ENCODE measurements at regions not wholly inside any gene's neighbourhood (a gene's known extent, or its start where the extent isn't known, plus 50 kb on each side); places are given as distances from the start of the nearest gene placed in this dataset.

- TF ChIP-seq CTCF (IDR thresholded peaks at IDR 0.05) (no peak), POLR2AphosphoS5 (IDR thresholded peaks at IDR 0.05) (no peak), POLR2A (IDR thresholded peaks at IDR 0.05) (no peak)
Measured at GRCh38 chr13:110042253-110042950, 256.0 kb upstream of the IRS2 start.
